Fibroblast of mammary gland (primary cell): ENCODE measurements at regions not wholly inside any gene's neighbourhood (a gene's known extent, or its start where the extent isn't known, plus 50 kb on each side); places are given as distances from the start of the nearest gene placed in this dataset.

Experiments
- DNase-seq: peaks from one replicate; pipeline ENCODE4 v3.0.0-alpha.2; 2010; ENCODE audit warnings: low read depth
- H3K4me3 ChIP-seq: 2 replicates; pipeline ENCODE4 v1.5.1; 2011; ENCODE audit warnings: low read depth, mild to moderate bottlenecking, low read length, moderate library complexity; ENCODE audit not compliant: control insufficient read depth
- TF ChIP-seq, protein P1 (sequence below): conservative IDR thresholded peaks from 2 replicates; pipeline ENCODE4 v1.5.1; 2011; ENCODE audit warnings: low read depth, low read length, inconsistent platforms; ENCODE audit not compliant: control insufficient read depth, insufficient read depth

DNA sequence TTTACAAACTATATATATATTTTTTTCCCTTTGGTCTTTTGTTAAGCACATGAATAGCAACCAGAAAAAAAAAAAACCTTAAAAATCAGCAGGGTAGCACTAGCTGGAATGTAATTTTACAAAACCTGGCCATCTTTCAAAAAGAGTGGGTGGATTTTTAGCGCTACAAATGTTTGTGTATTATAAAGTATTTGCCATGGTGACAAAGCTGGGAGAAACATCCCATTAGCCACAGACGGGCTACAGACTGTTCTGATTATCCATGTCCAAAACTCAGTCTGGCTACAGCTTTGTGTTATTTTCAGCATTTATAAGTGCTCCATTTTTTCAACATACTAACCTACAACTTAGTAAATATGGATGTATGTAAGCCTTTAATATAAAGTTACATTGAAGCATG lies 249.5 kb upstream of the TANK start:
- peak; percentile 87 for DNase-seq
- no peak overlapping the region for H3K4me3 ChIP-seq
- TF ChIP-seq, protein P1, sequence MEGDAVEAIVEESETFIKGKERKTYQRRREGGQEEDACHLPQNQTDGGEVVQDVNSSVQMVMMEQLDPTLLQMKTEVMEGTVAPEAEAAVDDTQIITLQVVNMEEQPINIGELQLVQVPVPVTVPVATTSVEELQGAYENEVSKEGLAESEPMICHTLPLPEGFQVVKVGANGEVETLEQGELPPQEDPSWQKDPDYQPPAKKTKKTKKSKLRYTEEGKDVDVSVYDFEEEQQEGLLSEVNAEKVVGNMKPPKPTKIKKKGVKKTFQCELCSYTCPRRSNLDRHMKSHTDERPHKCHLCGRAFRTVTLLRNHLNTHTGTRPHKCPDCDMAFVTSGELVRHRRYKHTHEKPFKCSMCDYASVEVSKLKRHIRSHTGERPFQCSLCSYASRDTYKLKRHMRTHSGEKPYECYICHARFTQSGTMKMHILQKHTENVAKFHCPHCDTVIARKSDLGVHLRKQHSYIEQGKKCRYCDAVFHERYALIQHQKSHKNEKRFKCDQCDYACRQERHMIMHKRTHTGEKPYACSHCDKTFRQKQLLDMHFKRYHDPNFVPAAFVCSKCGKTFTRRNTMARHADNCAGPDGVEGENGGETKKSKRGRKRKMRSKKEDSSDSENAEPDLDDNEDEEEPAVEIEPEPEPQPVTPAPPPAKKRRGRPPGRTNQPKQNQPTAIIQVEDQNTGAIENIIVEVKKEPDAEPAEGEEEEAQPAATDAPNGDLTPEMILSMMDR, result no peak

DNA sequence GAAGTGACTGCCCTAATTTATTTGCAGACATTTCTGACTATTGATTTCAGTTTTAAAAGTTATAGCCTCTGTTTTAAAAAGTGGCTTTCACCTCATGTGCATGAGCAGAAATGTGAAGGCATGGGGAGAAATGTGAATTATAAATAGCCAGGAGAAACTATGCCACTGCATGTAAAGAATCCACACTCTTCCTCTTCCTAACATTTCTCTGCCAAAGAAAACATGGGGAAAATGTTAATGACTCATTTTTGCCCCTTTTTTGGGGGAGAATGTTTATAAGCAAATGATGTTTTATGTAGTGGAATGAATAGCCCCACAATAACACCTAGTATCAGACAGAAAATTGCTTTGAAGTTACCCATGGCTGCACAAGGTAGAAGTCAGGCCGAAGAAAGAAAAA lies 249.0 kb upstream of the TANK start:
- TF ChIP-seq, protein P1, result no peak
- DNase-seq, result peak; percentile 19
- H3K4me3 ChIP-seq, result no peak overlapping the region

DNA sequence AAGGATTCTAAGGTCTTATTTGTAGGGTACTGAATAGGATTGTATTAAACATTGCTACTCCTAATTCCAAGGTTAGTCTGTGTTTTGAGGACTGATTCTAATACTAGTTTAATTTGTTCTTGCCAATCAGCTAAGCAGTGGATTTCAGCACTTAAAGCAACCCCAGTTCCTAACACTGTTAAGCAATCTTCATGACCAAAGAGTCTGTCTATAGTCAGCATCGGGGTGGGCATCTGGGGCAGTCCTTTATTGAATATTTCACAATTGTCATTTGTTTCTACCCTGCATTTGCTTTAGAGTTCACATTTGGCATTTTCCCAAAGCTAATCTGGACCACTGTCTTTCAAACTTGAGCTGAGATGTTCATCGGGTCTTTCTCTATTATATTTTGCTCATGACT lies 248.0 kb upstream of the TANK start:
- DNase-seq, result peak; percentile 14
- TF ChIP-seq, protein P1, result no peak
- no peak overlapping the region for H3K4me3 ChIP-seq

DNA sequence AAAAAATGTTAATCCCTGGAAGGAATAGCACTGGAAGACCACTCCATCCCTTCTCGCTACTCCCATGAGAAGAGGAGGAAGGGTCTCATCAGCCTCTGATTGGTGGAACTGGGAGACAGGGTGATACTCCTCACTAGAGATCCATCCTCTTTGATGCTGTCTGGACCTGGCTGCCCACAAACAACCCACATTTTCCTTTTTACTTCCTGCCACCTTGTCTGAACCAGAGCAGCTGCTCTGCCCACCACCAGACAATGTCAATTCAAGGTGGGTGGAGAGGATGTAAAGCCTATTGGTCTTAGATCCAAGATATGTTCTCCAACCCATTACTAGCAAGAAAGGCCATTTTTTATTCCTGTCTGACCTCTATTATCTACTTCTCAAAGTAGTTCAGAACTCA lies 246.9 kb upstream of the TANK start:
- no peak overlapping the region for H3K4me3 ChIP-seq
- TF ChIP-seq, protein P1, result no peak
- no peak for DNase-seq

DNA sequence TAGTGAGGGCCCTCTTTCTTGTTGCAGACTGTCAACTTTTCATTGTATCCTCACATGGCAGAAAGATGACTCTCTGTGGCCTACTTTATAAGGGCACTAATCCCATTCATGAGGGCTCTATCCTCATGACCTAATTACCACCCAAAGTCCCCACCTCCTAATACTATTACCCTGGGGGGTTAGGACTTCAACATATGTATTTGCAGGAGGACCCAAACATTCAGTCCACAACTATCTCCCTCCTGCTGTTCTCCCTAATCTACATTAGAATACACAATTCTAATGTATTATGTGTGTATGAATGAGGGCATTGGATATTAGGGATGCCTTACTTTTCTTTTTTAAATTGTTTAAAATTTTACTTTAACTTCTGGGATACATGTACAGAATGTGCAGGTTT lies 246.0 kb upstream of the TANK start:
- TF ChIP-seq, protein P1, result no peak
- DNase-seq, result no peak
- no peak overlapping the region for H3K4me3 ChIP-seq

DNA sequence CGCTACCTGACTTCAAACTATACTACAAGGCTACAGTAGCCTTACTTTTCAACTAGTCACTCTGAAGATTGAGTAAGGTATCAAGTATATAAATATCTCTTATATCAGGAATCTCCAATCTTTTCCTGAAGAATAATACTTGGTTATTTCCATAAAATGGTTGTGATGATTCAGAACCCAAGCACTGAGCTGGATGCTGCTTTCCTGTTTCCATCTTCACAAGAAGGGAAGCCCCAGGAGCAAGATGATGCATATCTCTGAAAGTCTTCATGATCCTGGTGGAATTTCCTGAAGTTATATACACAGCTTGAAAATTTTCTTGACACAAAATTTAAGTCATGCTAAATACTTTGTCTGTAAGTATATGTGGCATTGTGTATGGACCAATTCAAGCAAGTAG lies 243.9 kb upstream of the TANK start:
- TF ChIP-seq, protein P1, result no peak
- DNase-seq, result peak; percentile 11
- no peak overlapping the region for H3K4me3 ChIP-seq

DNA sequence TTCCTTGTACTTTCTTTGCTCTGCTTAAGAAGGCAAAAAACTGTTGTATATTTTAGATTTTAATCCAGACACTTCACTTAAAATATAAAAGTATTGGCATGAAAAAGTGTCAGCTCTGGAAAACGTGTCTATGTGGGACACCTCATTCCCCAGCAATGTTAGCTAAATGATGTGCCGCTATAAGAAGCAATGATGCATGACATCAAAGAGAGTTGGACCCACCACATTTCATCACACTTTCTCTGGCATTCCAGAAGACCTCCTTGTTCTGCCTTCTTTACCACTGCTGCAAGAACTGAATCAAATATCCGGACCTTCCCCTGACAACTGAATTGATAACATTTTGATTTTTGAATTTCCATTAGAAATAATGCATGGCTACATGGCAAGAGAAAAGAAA lies 242.4 kb upstream of the TANK start:
- TF ChIP-seq, protein P1, result no peak
- H3K4me3 ChIP-seq, result no peak overlapping the region
- DNase-seq, result peak; percentile 19
